Activated CD4-positive, alpha-beta T cell treated with anti-CD3 and anti-CD28 coated beads, Interleukin-2, amount 50 U/mL, for 16 hours (primary cell): ENCODE measurements at regions not wholly inside any gene's neighbourhood (a gene's known extent, or its start where the extent isn't known, plus 50 kb on each side); places are given as distances from the start of the nearest gene placed in this dataset.

Experiments used
- DNase-seq: peaks from one replicate; pipeline ENCODE4 v3.0.0-alpha.2; 2020

DNA sequence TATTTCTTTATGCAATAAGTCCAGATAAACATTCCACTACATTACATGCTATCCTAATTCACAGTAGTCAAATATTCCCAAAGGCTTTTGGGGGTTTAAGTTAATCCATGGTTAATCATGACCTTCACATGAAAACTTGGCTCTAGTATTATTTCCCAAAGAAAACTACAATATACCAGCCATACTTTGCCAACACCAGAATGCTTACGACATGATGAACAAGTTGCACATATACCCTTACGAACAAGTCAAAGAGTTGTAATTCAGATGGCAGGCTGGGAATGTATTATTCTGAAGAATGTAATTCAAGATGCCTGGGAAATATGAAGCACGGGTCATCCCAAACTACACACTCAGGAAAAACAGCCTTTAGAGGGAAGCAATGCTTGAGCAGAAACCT, 499.6 kb downstream of the PPARGC1A start:
- DNase-seq = no peak

DNA sequence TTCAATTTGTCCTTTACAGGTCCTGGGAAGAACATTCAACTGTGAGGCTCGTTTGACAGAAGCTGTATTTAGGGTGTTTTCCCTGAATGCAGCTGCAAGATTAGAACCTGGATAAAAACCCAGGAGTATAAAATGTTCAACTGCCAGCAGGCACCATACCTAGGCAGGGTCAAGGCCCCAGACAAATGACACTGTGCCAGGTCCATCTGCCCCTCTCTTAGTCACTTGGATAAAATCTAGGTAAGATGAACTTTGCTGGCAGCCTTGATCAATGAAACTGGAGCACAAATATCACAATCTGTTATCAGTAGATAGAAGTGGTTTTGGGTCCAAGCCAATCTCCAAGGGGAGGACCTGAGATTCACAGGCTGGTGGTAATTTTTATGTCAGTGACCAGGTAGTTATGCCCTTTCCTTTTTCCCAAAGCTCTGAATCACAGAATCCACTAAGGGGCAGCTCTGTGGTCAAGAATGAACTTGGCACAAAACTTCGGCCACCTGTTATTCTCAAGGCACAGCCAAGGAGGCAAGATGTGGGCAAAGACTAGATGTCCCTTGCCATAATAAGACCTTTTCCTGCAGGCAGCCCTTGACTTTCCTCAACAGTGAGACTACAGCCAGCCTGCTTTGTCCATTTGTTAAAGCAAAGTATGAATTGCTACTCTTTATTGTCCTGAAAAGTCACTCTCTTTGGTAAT, 501.0 kb downstream of the PPARGC1A start:
- DNase-seq = no peak

- no peak for DNase-seq
Observed at GRCh38 chr4:23388255-23388654, 501.6 kb downstream of the PPARGC1A start.

DNA sequence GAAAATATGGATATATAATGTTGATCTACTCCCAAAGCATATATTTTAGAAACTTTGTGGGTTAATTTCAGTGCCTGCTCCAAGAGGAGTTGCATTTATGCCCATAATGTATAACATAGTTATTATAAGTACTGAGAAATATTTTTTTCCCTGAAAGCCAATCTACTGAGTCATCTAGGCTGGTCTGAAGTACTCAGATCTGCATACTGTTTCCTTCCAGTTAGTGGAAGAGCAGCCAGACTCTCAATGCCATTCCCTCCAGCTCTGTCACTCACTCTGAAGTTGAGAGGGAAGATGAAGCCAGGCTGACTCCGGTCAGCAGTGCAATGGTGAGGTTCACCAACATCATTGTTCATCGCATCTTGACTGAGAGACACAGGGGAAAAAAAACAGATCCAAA, 505.1 kb downstream of the PPARGC1A start:
- no peak for DNase-seq

GRCh38 chr4:23382879-23383278, 507.0 kb downstream of the PPARGC1A start:
- DNase-seq = no peak

DNA sequence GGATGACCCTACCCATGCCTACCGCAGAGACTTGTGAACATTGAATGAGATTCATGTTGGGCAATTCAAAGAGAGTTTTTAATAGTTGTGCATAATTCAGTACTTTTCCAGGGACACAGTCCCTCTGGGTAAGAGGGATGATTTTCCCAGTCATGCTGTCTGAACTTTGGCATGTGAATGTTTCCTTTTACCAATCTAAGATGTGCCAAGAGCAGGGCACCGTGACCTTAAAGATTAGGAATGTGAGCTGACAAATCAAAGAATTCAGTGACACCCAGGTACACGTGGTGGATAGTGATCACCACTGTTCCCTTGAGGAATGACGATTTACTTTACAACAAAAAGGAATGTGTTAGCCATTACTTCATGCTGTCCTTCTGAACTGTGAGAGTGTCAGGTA, 515.6 kb downstream of the PPARGC1A start:
- no peak for DNase-seq

GRCh38 chr4:23373261-23373660, 516.6 kb downstream of the PPARGC1A start:
- DNase-seq = no peak

- DNase-seq = no peak
Observed at GRCh38 chr4:23371533-23371932, 518.3 kb downstream of the PPARGC1A start.

GRCh38 chr4:23369331-23369730, 520.5 kb downstream of the PPARGC1A start:
- DNase-seq = no peak

DNA sequence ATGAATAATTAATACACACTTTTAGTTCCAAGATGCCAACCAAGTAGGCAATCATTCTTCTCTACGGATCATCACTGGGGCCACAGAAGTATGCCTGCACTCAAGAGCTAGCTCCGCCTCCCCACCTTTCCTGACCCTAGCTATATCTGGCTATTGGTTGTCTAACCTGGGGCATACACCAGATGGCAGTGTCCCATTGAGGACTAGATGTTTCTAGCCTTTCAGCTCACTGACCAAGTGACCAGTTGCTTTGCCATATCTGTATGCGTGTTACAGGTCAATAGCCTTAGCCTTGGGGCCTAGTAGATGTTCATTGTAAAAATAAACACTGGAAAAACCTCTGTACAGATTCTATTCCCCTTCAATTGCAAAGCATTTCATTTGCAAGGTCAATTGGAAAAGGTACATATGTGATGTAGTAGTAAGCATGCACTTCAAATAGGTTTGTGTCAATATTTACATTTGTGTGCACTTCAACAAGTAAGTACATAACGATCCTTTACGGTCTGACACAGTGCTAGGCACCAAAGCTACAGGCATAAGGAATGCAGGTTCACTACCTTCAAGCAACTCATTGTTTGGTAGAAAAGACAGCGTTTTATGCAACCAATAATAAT, 521.7 kb downstream of the PPARGC1A start:
- no peak for DNase-seq

DNA sequence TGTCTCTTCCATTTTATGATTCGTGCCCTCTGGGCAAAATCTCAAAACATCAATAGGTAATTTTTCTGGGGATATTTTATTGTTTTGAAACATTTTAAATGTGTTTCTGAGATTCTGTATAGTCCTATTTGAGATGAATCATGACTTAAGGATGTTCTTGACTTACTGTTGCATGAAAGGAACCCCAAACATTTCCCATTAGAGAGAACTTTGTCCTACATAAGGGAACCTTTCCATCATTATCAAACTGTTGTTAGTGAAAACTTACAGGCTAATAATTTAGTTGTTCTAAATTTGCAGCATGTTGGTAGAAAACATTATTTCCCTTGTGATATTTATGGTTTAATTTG, 523.3 kb downstream of the PPARGC1A start:
- DNase-seq = no peak

DNA sequence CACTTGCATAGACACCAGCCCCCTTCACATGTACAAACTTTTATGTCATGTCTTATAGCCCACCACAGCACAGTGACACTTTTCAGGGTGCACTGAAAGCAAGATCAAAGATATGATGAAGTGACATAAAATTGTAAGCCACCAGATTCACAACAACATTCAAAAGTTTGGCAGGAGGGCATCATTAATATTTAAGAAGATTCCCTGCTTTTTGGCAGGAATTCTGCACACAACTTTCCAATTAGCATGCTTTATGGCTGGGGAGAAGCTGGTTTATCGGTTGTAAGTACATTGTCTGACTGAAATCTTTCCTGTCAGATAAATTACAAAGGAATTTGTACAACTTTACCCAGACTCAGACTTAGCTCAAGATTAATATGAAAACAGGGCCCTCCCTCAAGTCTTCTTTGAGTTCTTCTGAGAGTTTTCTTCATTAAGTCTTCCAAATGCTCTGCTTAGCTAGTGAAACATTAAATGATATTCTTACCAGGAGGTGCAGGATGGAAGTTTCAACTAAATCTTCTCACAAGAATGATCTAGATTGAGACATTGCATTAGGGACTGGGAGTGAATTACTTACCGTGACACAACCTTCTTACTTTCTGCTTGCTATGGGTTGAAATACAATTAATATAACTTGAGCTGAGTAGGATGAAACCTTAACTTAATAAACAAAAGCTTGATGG, 523.8 kb downstream of the PPARGC1A start:
- DNase-seq = no peak

- DNase-seq = no peak
Observed at GRCh38 chr4:23365086-23365485, 524.8 kb downstream of the PPARGC1A start.

GRCh38 chr4:23364167-23364566, 525.7 kb downstream of the PPARGC1A start:
- DNase-seq = no peak

- no peak for DNase-seq
Observed at GRCh38 chr4:23361453-23361852, 528.4 kb downstream of the PPARGC1A start.

- DNase-seq = no peak
Observed at GRCh38 chr4:23360718-23361117, 529.1 kb downstream of the PPARGC1A start.

DNA sequence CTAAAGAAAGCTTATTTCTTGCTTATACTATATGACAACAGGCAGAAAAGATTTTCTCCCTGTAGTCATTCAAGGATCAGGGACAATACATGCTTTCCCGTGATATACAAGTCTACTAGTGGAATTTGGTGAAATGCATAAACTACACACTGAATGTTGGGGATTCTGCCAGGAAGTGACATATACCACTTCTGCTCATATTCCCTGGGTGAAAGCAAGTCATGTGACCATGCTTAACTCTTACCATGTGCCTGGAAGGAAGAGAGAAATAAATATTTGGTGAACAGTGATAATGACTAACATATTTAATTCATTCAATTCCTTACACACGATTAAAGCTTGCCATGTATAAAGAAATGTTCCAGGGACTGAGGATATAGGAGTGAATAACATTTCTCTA, 534.6 kb downstream of the PPARGC1A start:
- DNase-seq = no peak

GRCh38 chr4:23353200-23353599, 536.6 kb downstream of the PPARGC1A start:
- DNase-seq = no peak

GRCh38 chr4:23348789-23349498, 540.9 kb downstream of the PPARGC1A start:
- DNase-seq = no peak

- DNase-seq = no peak
Observed at GRCh38 chr4:23337292-23337691, 552.6 kb downstream of the PPARGC1A start.

DNA sequence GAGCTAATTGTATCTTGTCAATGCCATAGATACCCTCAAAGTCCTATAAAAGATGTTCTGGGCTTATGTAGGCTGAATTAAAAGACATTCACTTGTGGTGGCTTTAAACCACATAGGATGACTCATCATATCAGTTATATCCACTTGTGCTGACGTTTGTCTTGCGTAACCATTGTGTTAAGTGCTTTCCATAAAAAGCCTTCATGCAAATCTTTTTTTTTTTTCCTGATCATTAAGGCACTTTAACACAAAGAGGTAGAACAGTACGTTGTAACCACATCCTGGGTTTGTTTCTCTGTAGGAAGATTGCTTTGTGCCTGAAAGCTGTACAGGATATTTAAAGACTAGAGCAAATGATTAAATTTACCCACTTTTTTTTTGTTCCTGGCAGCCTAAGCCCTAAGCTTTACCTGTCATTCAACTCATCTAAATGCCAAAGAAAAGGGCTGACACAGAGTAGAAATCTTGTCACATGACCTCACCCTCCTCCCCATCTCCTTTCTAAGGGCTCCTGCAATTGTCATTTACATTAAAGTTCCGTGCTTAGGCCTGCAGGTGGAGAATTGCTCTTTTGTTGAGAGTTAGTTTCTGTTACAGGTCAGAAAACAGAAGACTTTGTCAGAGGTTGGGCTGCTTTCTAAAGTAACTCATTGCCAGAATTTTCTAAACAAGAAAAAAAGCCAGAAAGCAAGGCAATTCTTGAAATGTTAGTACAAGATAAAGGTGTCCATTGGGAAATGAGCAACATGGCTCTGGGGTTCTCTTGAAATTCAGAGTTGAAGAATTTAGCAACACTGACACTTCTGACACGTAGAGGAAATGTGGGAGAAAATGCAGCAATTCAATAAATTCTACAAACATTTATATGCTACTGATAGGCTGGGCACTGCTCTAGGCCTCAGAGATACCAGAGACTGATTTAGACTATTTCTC, 555.6 kb downstream of the PPARGC1A start:
- peak; percentile 57 for DNase-seq

- DNase-seq = peak; percentile 27
Observed at GRCh38 chr4:23333556-23333945, 556.3 kb downstream of the PPARGC1A start.

GRCh38 chr4:23332313-23332712, 557.5 kb downstream of the PPARGC1A start:
- DNase-seq = no peak
